ENCODE measurements at regions not wholly inside any gene's neighbourhood (a gene's known extent, or its start where the extent isn't known, plus 50 kb on each side); places are given as distances from the start of the nearest gene placed in this dataset.

- no peak for TF ChIP-seq CTCF (IDR thresholded peaks at IDR 0.05; ENCODE audit: insufficient read depth, low read length)
- TF ChIP-seq GABPA (IDR thresholded peaks at IDR 0.05; ENCODE audit: low read depth), result no peak
Measured at GRCh38 chr20:39890697-39891096, 798.3 kb downstream of the MAFB start.
